ENCODE measurements at regions not wholly inside any gene's neighbourhood (a gene's known extent, or its start where the extent isn't known, plus 50 kb on each side); places are given as distances from the start of the nearest gene placed in this dataset.

DNA sequence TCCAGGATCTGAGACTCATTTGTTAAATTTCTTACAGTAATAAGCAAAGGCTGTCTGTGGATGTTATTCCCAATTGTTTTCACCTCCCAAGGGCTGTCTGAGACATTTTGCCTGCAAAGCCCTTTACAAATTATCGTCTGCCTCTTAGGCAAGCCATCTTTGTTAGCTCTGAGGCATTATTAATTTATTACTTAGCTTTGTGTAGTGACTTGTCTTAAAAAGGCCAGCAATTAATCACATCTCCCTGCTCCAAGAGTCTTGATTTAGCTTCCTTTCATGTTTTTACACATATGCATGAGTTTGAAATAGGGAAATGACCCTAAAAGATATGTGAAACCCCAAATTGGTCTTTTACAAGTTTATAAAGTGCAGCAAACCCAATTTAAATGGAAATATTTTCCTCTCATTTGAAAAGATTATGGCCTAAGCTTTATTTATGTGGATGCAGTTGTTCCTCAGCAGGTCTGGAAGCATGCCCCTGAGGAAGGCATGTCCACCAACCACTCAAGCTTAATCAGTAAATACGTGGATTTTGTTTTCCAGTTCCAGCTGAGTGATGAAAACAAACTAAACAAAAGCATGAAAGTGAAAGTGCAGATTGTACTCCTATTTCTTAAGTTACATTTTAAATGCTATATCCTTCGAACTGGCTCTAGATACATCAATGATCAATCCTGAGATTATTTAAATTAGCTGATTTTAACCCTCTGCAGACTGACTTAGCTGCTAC is 173.6 kb upstream of the LNX1 start:
- DNase-seq = no peak

- DNase-seq = no peak
These were observed 172.7 kb upstream of the LNX1 start for GRCh38 chr4:53763813-53764597.

DNA sequence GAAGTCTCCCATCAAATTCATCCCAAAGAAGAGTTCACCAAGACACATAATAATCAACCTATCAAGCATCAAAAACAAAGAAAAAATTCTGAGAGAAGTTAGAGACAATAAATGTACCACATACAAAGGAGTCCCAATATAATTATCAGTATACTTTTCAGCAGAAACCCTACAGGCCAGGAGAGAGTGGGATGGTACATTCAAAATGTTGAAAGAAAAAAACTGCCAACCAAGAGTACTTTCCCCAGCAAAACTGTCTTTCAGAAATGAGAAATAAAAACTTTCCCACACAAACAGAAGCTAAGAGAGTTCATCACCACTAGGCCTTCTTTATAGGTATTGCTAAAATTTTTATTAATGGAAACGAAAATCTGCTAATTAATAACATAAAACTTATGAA is 164.4 kb upstream of the LNX1 start:
- DNase-seq = no peak

- DNase-seq = no peak
These were observed 160.8 kb upstream of the LNX1 start for GRCh38 chr4:53752124-53752523.

DNA sequence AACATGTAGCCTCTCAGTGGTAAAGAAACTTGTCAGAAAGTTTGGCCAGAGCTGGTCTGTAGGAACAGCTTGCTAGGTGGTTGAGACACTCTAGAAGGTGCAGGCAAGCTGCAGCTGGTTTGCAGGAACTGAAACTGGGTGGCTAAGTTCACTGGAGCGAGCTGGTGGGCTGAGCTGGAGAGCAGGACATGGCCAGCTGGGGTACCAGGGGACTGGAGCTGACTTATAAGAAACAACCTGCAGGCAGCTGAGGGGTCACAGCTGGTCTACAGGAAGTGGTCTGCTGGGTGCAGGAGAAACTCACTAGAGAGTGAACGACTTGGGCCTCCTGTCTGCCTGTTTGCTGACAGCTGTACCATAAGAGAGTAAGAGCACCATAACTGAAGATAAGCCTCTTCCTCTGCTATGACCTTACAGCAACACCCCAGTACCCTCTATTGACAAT is 157.1 kb upstream of the LNX1 start:
- no peak for DNase-seq

DNA sequence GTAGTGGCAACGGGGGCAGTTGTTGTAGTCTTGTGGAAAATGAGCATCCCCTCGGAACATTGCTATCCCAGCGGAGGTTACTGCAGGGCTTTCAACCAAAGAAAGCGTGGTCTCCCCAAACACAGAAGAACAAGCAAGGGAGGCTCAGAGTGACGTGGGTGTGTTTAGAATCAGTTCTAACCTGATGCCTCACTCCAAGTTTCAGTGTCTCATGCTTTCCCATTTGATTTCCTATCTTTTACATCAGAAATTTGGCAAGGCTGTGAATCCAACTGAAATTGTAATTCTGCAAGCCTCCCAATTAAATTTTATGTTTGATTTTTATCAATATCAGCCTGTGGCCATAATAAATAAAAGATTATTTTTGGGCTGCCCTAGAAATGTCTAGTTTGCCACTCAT is 156.1 kb upstream of the LNX1 start:
- no peak for DNase-seq

- DNase-seq = no peak
These were observed 153.3 kb upstream of the LNX1 start for GRCh38 chr4:53744446-53745160.

- DNase-seq = no peak
These were observed 143.5 kb upstream of the LNX1 start for GRCh38 chr4:53734584-53735353.

DNA sequence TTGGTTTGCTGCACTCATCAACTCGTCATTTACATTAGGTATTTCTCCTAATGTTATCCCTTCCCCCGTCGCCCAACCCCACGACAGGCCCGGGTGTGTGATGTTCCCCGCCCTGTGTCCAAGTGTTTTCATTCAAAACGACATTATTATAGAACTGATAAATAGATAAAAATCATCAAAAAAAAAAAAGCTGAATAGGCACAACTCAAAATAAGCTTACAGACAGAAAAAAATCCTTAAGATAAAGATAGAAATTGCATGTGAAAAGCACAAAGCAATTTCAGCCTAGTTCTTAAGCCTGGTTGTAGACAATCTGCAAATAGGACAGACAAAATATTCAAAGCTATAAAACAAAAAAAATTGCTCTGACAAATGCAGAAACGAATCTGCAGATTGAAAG is 142.9 kb upstream of the LNX1 start:
- DNase-seq = no peak

DNA sequence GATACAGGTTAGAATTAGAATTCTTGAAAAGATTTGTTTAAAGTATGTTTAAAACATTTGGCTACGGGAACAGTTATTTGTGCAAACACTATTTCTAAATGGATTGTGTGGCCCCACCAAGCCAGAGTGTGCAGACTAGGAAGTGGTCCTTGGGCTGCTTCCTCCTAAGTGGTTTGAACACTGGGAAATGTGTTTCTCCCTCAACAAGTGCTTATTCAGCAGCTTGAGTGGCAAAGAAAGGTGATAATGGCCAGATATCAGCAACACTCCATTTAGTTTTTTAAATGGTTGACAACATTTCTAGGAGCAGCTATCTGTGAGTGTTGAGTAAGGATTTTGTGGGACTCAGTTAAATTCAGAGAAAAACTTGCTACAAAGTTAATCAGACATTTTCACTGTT is 141.4 kb upstream of the LNX1 start:
- DNase-seq = no peak

DNA sequence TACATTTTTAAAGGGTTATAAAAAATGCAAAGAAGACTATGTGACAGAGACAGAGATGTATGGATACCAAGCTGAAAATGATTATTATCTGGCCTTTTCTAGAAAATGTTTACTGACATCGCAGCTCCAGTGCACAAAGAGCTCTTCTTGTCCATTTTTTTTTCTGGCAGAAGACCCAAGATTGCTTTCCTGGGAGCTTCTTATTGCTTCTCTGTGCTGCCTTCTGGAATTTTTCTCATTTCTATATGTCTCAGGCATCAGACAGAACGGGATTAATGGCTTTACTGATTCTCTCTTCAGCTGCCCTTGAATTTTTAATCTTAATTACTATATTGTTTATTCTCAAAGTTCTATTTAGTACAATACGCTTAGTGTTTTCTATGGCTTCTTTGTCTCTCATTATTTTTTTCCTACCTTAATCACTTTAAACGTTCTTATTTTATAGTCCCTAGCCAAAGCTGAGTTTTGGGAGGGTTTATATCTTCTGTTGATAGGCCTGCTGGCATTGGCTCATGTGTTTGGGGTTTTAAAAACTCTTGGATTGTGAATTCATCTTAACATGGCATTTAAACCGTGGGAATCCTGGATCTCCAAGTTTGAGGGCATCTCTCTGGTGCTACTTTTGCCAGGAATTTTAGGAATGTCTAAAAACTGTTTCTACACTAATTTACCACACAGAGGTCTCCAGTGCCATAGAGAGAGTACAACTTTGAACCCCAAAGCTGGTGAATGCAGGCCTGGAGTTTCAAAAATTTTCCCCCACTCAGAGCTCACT is 138.9 kb upstream of the LNX1 start:
- DNase-seq = no peak

- DNase-seq = no peak
These were observed 130.8 kb upstream of the LNX1 start for GRCh38 chr4:53722110-53722509.

DNA sequence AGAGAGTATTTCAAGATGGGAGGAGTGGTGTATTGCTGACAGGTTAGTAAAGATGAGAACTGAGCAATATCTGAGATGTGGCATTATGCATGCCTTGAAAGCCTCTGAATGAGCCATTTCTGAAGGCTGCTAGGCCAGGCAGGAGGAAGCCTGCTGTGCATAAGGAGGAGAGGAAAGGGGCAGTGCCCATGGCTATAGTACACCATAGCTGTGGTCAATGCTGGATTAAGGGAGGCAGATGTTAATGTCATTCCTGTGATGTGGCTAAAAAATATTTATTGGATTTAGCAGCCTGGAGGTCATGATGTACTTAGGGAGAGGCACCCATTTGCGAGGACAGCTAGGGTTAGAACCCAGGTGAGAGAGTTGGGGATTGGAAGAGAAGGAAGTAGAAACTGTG is 130.0 kb upstream of the LNX1 start:
- DNase-seq = no peak

- DNase-seq = no peak
These were observed 129.5 kb upstream of the LNX1 start for GRCh38 chr4:53720776-53721175.

- no peak for DNase-seq
These were observed 125.8 kb upstream of the LNX1 start for GRCh38 chr4:53717064-53717549.

DNA sequence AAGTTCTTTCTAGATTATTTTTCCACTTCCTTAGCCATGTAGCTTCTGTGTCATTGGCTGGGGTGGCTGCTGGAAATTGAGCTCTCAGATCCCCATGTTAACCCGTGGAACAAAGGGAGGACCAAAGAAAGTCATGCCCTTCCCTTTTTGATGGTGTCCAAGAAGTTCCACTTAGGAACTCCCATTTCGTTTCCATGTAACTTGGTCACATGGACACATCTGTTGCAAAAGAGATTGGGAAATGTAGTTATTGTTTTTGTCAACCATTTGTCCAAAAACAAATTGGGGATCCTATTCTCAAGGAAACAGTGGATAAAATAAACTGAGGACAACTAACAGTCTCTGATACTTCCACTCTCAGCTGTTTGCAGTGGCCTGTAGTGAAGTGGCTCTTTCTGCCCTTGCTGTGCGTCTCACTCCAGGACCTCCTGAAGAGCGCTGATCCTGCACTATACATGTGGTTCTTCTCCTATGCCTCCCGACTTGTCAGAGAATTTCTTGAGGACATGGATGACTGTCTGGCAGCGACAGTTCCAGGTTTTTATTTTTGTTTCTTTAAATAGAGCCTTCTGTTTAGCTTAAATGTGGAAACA is 125.3 kb upstream of the LNX1 start:
- no peak for DNase-seq

DNA sequence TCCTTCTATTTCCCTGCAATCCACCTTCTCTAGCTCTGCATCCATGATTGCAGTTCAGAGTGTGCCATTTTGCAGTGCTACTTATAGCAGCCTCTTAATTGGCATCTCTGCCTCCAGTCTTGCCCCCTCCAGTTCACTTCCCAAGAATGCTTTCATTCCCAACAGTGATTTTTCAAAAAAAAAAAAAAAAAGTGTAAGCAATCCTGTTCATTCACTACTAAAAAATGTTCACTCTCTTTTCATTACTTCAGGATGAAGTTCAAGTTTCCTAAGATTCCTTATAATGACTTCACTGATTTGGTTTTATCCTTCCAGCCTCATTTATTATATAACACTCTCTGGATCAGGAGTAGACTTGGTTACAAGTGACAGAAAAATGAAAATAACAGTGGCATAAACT is 124.7 kb upstream of the LNX1 start:
- no peak for DNase-seq

DNA sequence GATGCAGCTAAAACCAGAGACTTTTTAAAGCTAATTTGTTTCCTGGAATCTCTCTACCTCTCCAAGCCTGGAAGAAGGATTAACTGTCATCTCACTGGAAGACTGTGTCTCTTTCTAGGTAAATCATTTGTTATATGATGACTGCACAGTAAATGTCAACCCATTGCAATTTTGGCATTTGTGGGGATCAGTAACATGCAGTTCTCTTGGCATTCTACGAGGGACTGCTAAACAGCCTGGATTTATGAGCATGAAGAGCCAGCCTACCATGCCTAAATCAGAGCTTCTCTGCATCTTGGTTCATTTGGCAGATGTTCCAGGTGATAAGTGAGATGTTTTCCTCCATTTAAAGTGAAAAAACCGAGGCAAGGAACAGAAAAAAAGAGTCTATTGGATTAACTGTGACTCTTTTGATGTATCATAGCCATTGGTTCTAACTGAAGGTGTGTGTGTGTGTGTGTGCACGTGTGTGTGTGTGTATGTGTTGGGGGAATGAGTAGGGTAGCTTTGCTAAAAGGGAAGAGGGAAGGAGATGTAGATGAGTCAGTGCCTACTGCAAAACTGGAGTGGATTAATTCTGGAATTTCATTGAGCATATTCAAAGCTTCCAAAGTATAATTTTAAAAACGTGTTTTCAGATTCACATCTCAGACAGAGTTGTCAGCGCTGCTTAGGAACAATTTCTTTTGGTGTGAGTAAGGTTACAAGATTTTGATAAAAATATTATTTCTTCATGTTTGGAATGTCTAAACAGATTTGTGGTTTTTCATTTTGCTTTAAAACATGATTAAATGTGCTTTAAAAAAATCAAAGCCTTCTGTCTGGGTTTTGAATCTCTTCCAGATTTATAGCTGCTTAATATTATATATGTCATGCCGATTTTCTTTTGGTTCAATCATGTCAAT is 123.2 kb upstream of the LNX1 start:
- DNase-seq = no peak

DNA sequence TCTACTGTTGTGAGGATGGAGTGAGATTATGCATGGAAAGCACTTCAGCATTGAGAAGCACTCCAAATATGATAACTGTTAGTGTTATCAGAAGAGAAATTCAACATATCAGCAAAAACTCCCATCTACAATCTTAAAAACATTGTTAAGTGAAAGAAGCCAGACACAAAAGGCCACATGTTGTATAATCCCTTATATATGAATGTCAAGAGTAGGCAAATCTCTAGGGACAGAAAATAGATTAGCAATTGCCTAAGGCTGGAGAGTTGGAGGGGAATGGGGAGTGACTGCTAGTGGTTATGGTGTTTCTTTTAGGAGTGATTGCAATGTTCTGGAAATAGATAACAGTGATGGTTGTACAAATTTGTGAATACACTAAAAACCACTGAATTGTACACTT is 122.5 kb upstream of the LNX1 start:
- DNase-seq = no peak

DNA sequence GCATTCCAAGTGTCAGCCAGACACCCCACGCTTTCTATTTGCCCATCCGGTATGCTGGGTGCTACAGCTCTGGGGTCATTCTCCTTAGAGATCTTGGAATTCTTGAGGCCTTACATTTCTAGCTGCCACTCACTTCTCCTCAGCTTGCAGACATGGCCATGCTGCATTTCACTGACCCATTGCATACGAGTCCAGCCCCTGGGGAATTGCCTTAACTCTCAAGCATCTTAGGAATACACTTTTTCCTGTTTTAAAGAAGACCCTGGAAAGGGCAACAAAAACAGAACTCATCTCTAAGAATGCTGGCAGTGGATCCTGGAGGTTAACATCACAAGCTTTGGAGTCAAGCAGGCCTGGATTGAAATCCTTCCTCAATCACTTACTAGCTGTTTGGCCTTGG is 122.0 kb upstream of the LNX1 start:
- no peak for DNase-seq
